ENCODE measurements at regions not wholly inside any gene's neighbourhood (a gene's known extent, or its start where the extent isn't known, plus 50 kb on each side); places are given as distances from the start of the nearest gene placed in this dataset.
"Not testable (repeated sequence)": the region's sequence is repeated elsewhere in the genome, so short reads cannot be mapped to it uniquely, and the experiment has no call there.

- DNase-seq (ENCODE audit: low read depth in 2 of 2) = no peak
Observed at GRCh38 chr2:212777020-212777491, 238.5 kb upstream of the ERBB4 start.

GRCh38 chr2:212773808-212774339 lies 235.3 kb upstream of the ERBB4 start:
- no peak for DNase-seq (ENCODE audit: low read depth in 2 of 2)

GRCh38 chr2:212770240-212770639 lies 231.6 kb upstream of the ERBB4 start:
- no peak for DNase-seq (ENCODE audit: low read depth in 2 of 2)

GRCh38 chr2:212766921-212767320 lies 228.3 kb upstream of the ERBB4 start:
- DNase-seq (ENCODE audit: low read depth in 2 of 2) = no peak

DNA sequence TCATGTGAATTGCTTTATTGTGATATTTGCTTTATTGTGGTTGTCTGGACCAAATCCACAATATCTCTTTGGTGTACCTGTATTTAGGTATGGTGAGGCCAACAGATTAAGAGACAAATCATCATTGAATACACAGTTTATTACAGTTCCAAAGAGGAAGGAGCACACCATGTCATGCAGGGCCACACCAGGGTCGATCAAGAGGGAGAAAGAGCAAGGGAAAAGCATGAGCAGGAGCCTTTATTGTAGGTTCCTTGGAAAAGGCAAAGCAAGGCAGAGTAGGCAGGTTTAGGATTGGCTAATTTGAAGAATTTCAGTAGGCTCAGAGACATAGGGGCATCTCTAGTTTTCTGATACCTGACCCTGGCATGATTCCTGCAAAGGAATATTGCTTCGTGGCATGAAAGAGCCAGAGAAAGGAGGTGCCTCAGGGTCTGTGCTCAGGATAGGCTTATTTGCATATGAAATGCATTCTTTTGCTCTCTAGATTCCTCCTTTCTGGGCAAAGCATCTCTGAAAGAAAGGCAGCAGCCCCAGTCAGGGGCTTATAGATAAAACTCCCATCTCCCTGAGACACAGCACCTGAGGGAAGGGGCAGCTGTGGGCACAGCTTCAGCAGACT lies 214.2 kb upstream of the ERBB4 start:
- DNase-seq (ENCODE audit: low read depth in 2 of 2) = no peak

GRCh38 chr2:212745359-212745758 lies 206.8 kb upstream of the ERBB4 start:
- no peak for DNase-seq (ENCODE audit: low read depth in 2 of 2)

DNA sequence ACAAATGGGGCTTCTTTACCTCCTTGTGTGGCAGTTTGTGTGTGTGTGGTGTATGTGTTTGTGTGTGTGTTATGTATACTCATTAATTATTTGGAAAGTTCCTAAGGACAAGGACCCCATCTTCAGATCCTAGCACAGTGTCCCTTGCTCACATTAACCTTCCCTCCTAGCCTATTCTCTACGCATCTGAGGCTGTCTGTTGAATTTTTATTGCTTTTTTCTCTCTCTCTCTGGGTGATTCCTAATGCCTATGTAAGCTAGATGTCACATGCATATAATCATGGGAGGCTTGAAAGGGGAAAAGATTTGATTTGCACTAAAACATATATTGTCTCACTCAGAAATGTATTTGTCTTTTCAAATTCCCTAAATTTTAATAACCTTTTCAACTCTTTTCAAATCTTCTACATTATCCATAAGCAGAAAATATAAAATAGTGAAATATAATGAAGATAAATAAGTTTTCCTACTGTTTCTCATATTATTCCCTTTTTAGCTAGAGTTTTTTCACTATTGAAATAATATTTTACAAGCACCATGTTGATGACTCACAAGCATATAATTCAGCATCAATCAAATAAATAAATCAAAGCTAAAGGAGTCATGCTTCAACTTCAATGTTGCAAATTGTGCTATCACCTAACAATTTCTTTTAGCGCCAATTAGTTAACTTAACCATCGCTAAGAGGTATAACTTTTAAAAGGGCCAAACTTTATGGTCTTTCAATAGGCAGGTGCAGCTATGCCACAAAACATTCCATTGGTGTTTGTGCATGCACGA lies 199.0 kb upstream of the ERBB4 start:
- DNase-seq (ENCODE audit: low read depth in 2 of 2) = no peak

- no peak for DNase-seq (ENCODE audit: low read depth in 2 of 2)
Observed at GRCh38 chr2:212736385-212736726, 197.8 kb upstream of the ERBB4 start.

DNA sequence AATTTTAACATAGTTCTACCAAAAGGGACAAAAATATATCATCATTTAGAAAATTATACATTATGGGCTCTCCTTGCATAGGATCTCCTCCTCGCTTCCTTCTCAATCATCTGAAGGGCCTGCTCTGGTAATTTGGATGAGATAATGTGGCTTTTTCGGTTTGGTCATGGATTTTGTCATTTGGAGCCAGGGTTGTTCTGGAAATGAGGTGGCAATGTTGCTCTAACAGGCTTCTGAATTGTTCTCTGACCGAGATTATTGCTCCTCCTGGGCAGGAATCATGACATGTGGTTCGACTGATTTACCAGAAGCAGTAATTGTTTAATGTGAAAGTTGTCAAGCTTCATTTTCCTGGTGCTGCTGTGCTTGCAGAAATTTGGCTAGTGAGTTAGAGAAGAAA lies 194.7 kb upstream of the ERBB4 start:
- no peak for DNase-seq (ENCODE audit: low read depth in 2 of 2)

- no peak for DNase-seq (ENCODE audit: low read depth in 2 of 2)
Observed at GRCh38 chr2:212732860-212733259, 194.3 kb upstream of the ERBB4 start.

DNA sequence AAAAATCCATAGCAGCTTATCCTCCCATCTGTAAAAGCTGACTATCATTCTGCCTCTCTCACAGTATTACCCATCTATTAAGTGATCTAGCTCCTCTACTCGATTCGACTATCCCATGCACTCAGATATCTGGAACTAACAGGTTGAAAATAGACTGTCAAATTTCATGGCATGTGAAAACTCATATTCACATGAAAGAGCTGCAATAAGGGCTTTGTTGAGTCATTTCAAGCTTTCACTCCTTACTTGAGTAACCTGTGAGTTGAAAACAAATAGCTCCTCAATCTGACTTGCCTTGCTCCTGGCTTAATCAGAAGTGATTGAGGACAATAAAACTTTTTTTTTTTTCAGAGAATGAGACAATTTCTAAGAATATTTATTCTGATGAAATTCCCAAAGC lies 192.4 kb upstream of the ERBB4 start:
- no peak for DNase-seq (ENCODE audit: low read depth in 2 of 2)

- no peak for DNase-seq (ENCODE audit: low read depth in 2 of 2)
Observed at GRCh38 chr2:212728717-212729116, 190.1 kb upstream of the ERBB4 start.

GRCh38 chr2:212727751-212728150 lies 189.1 kb upstream of the ERBB4 start:
- DNase-seq (ENCODE audit: low read depth in 2 of 2) = no peak

GRCh38 chr2:212726403-212726802 lies 187.8 kb upstream of the ERBB4 start:
- DNase-seq (ENCODE audit: low read depth in 2 of 2) = no peak

- DNase-seq (ENCODE audit: low read depth in 2 of 2) = no peak
Observed at GRCh38 chr2:212725180-212725579, 186.6 kb upstream of the ERBB4 start.

GRCh38 chr2:212723226-212723625 lies 184.6 kb upstream of the ERBB4 start:
- no peak for DNase-seq (ENCODE audit: low read depth in 2 of 2)

DNA sequence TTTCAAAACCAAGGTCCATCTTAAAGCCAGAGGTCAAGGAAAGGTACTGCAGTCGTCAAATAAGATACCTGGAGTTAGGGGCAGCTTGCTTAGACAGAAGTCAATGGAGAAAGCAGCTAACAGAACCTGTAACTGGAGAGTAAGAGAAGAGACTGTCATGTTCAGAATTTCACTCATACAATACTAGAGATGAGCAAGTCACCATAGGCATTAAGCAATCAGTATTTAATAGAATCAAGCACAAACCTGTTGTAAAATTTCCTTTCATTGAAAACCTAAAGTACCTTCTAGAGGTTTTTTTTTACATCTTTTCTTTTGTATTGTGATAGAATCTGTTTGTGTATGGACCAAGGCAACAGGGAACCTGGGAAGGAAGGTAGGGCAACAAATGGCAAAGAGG lies 183.4 kb upstream of the ERBB4 start:
- DNase-seq (ENCODE audit: low read depth in 2 of 2) = no peak

GRCh38 chr2:212721026-212721451 lies 182.4 kb upstream of the ERBB4 start:
- no peak for DNase-seq (ENCODE audit: low read depth in 2 of 2)

GRCh38 chr2:212715411-212715810 lies 176.8 kb upstream of the ERBB4 start:
- not testable (repeated sequence) for DNase-seq (ENCODE audit: low read depth in 2 of 2)

DNA sequence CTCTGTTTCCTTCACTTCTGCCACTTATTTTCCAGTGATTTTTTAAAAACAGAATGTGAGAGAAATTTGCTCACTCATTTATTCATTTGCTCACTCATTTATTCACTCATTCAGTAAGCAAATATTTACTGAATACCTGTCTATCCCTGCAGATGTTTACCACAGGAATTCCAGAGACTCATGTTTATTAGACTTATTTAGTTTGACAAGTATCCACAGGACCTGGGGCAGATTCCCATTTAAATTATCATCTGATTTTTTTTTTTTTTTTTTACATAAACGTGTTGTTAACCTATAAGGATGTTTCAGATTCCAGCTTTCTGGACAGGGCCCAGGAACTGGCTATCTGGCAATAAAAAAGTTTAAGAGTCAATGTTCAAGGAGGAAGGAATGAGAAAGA lies 175.1 kb upstream of the ERBB4 start:
- no peak for DNase-seq (ENCODE audit: low read depth in 2 of 2)

DNA sequence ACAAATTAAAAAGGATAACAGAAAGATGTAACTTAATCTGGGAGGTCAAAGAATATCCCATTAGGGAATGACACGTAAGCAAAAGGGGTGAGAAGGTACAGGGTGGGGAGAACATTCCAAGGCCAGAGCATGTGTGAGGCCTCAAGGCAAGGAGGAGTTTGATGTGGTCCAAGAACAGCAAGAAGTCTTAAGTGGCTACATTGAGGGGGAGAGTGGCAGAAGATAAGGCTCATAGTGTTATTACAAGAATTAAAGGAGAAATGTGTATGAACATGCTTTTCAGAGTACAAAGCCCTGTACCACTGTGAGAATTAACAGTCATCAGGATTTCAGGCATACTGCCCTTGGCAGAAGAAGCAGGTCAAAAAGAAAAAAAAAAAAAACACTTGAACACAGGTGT lies 174.4 kb upstream of the ERBB4 start:
- DNase-seq (ENCODE audit: low read depth in 2 of 2) = no peak

GRCh38 chr2:212712466-212712865 lies 173.9 kb upstream of the ERBB4 start:
- DNase-seq (ENCODE audit: low read depth in 2 of 2) = no peak

- no peak for DNase-seq (ENCODE audit: low read depth in 2 of 2)
Observed at GRCh38 chr2:212711856-212712255, 173.3 kb upstream of the ERBB4 start.
